Stimulated activated naive CD8-positive, alpha-beta T cell treated with anti-CD3 and anti-CD28 coated beads, Interleukin-15, Interleukin-2, amounts not matched to agents 100 ng/mL and 50 ng/mL, for 24 hours (primary cell): ENCODE measurements at regions not wholly inside any gene's neighbourhood (a gene's known extent, or its start where the extent isn't known, plus 50 kb on each side); places are given as distances from the start of the nearest gene placed in this dataset.
"Not testable (repeated sequence)": the region's sequence is repeated elsewhere in the genome, so short reads cannot be mapped to it uniquely, and the experiment has no call there.

Experiments used
- H3K27ac Mint-ChIP-seq: one replicate; pipeline ENCODE4 v1.8.0; 2021; ENCODE audit warnings: mild to moderate bottlenecking, mixed read lengths
- H3K27me3 Mint-ChIP-seq: one replicate; pipeline ENCODE4 v1.8.0; 2021; ENCODE audit warnings: mixed read lengths
- H3K36me3 Mint-ChIP-seq: one replicate; pipeline ENCODE4 v1.8.0; 2021; ENCODE audit warnings: low read depth, mixed read lengths
- H3K4me1 Mint-ChIP-seq: one replicate; pipeline ENCODE4 v1.8.0; 2021; ENCODE audit warnings: low read depth, mixed read lengths
- H3K4me3 Mint-ChIP-seq: one replicate; pipeline ENCODE4 v1.8.0; 2021; ENCODE audit warnings: mild to moderate bottlenecking, mixed read lengths
- H3K9me3 Mint-ChIP-seq: one replicate; pipeline ENCODE4 v1.8.0; 2021; ENCODE audit warnings: mixed read lengths

DNA sequence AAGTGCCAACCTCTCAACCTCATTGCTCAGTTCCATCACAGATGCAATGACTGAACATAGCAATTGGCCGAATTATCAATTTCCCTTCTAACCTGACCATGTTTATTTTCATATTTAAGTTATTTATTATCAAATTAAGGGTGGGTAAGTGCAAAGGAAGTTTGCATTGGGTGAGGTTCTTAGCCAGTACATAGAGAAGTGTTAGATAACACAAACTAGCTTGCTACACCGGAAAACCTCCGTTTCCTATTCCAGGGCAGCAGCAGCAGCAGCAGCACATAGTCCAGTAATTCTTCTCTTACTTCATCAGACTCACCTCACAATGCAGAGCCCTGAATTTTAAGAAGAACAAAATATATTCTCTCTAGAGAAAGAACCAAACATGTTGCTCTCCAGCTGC is 200.5 kb upstream of the OR4E1 start:
- Mint-ChIP-seq H3K27ac (no peak overlapping the region), H3K36me3 (no peaks in the 10 kb centered on the region), H3K4me3 (no peak overlapping the region), H3K4me1 (peaks cover 38% of the 10 kb centered on the region), H3K9me3 (no peaks in the 10 kb centered on the region), H3K27me3 (no peaks in the 10 kb centered on the region)

- peak overlapping the region; percentile 75 for H3K27ac Mint-ChIP-seq
- no peaks in the 10 kb centered on the region for H3K9me3 Mint-ChIP-seq
- no peaks in the 10 kb centered on the region for H3K27me3 Mint-ChIP-seq
- H3K4me1 Mint-ChIP-seq: peaks cover 48% of the 10 kb centered on the region
- peak overlapping the region; percentile 74 for H3K4me3 Mint-ChIP-seq
- H3K36me3 Mint-ChIP-seq: no peaks in the 10 kb centered on the region
These were observed 194.9 kb upstream of the OR4E1 start for GRCh38 chr14:21868442-21869046.

DNA sequence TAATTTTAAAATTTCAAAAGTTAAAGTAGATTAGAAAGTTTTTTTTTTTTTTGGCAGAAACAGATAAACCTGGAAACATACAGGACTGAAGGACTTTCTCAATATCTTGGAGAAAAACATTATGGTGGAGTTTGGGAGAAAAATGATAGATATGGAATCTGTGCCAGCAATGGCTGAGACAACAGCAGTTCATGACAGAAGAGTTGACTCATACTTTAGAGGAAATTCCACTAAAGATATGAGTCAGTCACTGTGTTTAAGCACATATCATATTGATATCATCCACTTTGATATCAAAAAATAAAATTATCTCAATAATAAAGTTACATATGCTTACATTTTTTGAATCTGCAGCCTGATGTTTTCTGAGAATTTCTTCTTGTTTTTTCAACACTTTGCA is 193.9 kb upstream of the OR4E1 start:
- Mint-ChIP-seq H3K27me3 (no peaks in the 10 kb centered on the region), H3K4me3 (peak overlapping the region; percentile 37), H3K9me3 (no peaks in the 10 kb centered on the region), H3K36me3 (no peaks in the 10 kb centered on the region), H3K4me1 (peaks cover 38% of the 10 kb centered on the region), H3K27ac (no peak overlapping the region)

- no peaks in the 10 kb centered on the region for H3K9me3 Mint-ChIP-seq
- H3K4me1 Mint-ChIP-seq: peaks cover 38% of the 10 kb centered on the region
- peak overlapping the region; percentile 83 for H3K27ac Mint-ChIP-seq
- peak overlapping the region; percentile 49 for H3K4me3 Mint-ChIP-seq
- no peaks in the 10 kb centered on the region for H3K36me3 Mint-ChIP-seq
- no peaks in the 10 kb centered on the region for H3K27me3 Mint-ChIP-seq
These were observed 192.9 kb upstream of the OR4E1 start for GRCh38 chr14:21866479-21866878.

DNA sequence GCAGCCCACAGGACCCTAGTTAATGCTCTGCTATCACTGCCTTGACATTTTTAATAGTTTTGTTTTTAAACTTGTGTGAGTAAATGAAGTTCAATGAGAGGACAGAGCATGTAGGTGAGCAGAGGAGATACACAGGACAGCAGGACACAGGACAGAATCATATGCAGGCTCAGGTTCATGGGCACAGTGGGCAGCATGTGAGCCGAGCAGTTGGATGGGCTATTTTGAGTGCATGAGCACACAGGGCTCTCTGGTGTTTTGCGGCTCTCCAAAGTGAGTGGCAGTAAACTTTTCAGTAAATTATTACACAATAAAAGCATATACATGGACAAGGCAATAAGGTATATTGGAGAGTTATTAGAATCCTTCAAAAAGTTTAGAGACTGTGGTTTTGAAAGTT is 189.7 kb upstream of the OR4E1 start:
- Mint-ChIP-seq H3K27me3 (peaks cover 5% of the 10 kb centered on the region), H3K36me3 (no peaks in the 10 kb centered on the region), H3K4me1 (peaks cover 34% of the 10 kb centered on the region), H3K4me3 (peak overlapping the region; percentile 72), H3K9me3 (no peaks in the 10 kb centered on the region), H3K27ac (peak overlapping the region; percentile 80)

- no peaks in the 10 kb centered on the region for H3K36me3 Mint-ChIP-seq
- peaks cover 5% of the 10 kb centered on the region for H3K27me3 Mint-ChIP-seq
- peaks cover 14% of the 10 kb centered on the region for H3K4me1 Mint-ChIP-seq
- H3K9me3 Mint-ChIP-seq: no peaks in the 10 kb centered on the region
- H3K4me3 Mint-ChIP-seq: peak overlapping the region; percentile 62
- peak overlapping the region; percentile 82 for H3K27ac Mint-ChIP-seq
These were observed 187.5 kb upstream of the OR4E1 start for GRCh38 chr14:21861153-21861552.

DNA sequence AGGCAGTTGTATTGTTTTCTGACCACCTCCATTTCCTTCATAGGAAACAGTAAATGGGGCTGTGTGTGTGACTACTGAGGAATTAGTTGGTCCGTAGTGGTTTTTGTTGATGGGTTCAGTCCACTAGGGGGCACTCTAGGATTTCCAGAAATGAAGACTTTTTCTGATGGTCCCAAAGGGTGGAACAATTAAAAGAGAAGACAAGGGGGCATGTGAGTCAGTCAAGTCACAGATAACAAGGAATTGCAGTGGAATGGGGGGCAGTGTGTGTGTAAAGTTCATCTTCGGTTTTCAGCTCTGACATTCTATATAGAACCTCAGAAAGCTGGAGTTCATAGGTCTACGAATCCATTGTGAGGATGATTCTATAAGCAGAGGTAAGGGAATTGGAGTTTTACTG is 186.6 kb upstream of the OR4E1 start:
- Mint-ChIP-seq H3K9me3 (no peaks in the 10 kb centered on the region), H3K27me3 (peaks cover 5% of the 10 kb centered on the region), H3K4me1 (peaks cover 14% of the 10 kb centered on the region), H3K36me3 (no peaks in the 10 kb centered on the region), H3K27ac (peak overlapping the region; percentile 74), H3K4me3 (peak overlapping the region; percentile 62)

- H3K27me3 Mint-ChIP-seq: peaks cover 11% of the 10 kb centered on the region
- peaks cover 6% of the 10 kb centered on the region for H3K36me3 Mint-ChIP-seq
- peak overlapping the region; percentile 63 for H3K27ac Mint-ChIP-seq
- peak overlapping the region; percentile 85 for H3K4me3 Mint-ChIP-seq
- peaks cover 12% of the 10 kb centered on the region for H3K4me1 Mint-ChIP-seq
- H3K9me3 Mint-ChIP-seq: no peaks in the 10 kb centered on the region
These were observed 179.2 kb upstream of the OR4E1 start for GRCh38 chr14:21852775-21853174.

- Mint-ChIP-seq H3K27me3 (peaks cover 12% of the 10 kb centered on the region), H3K4me3 (peak overlapping the region; percentile 85), H3K4me1 (peaks cover 12% of the 10 kb centered on the region), H3K27ac (peak overlapping the region; percentile 63), H3K9me3 (no peaks in the 10 kb centered on the region), H3K36me3 (peaks cover 6% of the 10 kb centered on the region)
These were observed 178.5 kb upstream of the OR4E1 start for GRCh38 chr14:21852061-21852664.

DNA sequence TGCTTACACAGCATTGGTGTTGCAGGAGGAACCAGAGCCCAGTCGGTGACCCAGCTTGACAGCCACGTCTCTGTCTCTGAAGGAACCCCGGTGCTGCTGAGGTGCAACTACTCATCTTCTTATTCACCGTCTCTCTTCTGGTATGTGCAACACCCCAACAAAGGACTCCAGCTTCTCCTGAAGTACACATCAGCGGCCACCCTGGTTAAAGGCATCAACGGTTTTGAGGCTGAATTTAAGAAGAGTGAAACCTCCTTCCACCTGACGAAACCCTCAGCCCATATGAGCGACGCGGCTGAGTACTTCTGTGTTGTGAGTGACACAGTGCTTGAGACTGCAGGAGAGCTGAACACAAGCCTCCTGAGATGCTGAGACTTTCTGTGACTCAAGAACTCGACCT is 173.3 kb upstream of the OR4E1 start:
- peak overlapping the region; percentile 83 for H3K27ac Mint-ChIP-seq
- not testable (repeated sequence) for H3K9me3 Mint-ChIP-seq, H3K36me3 Mint-ChIP-seq, H3K4me1 Mint-ChIP-seq
- peaks cover 41% of the 10 kb centered on the region for H3K27me3 Mint-ChIP-seq
- peak overlapping the region; percentile 85 for H3K4me3 Mint-ChIP-seq

GRCh38 chr14:21846227-21846885 is 172.7 kb upstream of the OR4E1 start:
- H3K27me3 Mint-ChIP-seq: peaks cover 41% of the 10 kb centered on the region

GRCh38 chr14:21840765-21841164 is 167.1 kb upstream of the OR4E1 start:
- Mint-ChIP-seq H3K27ac (peak overlapping the region; percentile 3), H3K4me3 (peak overlapping the region; percentile 27), H3K9me3 (no peaks in the 10 kb centered on the region)

More at GRCh38 chr14:21846227-21846885, 172.7 kb upstream of the OR4E1 start:
- Mint-ChIP-seq H3K4me3 (peak overlapping the region; percentile 85), H3K4me1 (peaks cover 9% of the 10 kb centered on the region), H3K36me3 (peaks cover 6% of the 10 kb centered on the region), H3K27ac (peak overlapping the region; percentile 83), H3K9me3 (no peaks in the 10 kb centered on the region)

GRCh38 chr14:21833836-21834235 is 160.2 kb upstream of the OR4E1 start:
- no peak overlapping the region for H3K27ac Mint-ChIP-seq
- peaks cover 21% of the 10 kb centered on the region for H3K27me3 Mint-ChIP-seq
- no peaks in the 10 kb centered on the region for H3K36me3 Mint-ChIP-seq
- no peak overlapping the region for H3K4me3 Mint-ChIP-seq
- H3K4me1 Mint-ChIP-seq: no peaks in the 10 kb centered on the region
- H3K9me3 Mint-ChIP-seq: no peaks in the 10 kb centered on the region

More at GRCh38 chr14:21840765-21841164, 167.1 kb upstream of the OR4E1 start:
- H3K4me1 Mint-ChIP-seq: peaks cover 6% of the 10 kb centered on the region
- H3K36me3 Mint-ChIP-seq: no peaks in the 10 kb centered on the region
- H3K27me3 Mint-ChIP-seq: peaks cover 21% of the 10 kb centered on the region

- Mint-ChIP-seq H3K9me3 (no peaks in the 10 kb centered on the region), H3K36me3 (no peaks in the 10 kb centered on the region), H3K4me1 (peaks cover 8% of the 10 kb centered on the region), H3K27me3 (peaks cover 32% of the 10 kb centered on the region), H3K27ac (no peak overlapping the region), H3K4me3 (peak overlapping the region; percentile 41)
These were observed 152.2 kb upstream of the OR4E1 start for GRCh38 chr14:21825845-21826244.

GRCh38 chr14:21825149-21825743 is 151.6 kb upstream of the OR4E1 start:
- no peaks in the 10 kb centered on the region for H3K9me3 Mint-ChIP-seq
- H3K27me3 Mint-ChIP-seq: peaks cover 36% of the 10 kb centered on the region
- H3K4me1 Mint-ChIP-seq: peaks cover 11% of the 10 kb centered on the region
- H3K27ac Mint-ChIP-seq: no peak overlapping the region
- no peaks in the 10 kb centered on the region for H3K36me3 Mint-ChIP-seq
- H3K4me3 Mint-ChIP-seq: peak overlapping the region; percentile 41
